ENCODE measurements at regions not wholly inside any gene's neighbourhood (a gene's known extent, or its start where the extent isn't known, plus 50 kb on each side); places are given as distances from the start of the nearest gene placed in this dataset.

DNA sequence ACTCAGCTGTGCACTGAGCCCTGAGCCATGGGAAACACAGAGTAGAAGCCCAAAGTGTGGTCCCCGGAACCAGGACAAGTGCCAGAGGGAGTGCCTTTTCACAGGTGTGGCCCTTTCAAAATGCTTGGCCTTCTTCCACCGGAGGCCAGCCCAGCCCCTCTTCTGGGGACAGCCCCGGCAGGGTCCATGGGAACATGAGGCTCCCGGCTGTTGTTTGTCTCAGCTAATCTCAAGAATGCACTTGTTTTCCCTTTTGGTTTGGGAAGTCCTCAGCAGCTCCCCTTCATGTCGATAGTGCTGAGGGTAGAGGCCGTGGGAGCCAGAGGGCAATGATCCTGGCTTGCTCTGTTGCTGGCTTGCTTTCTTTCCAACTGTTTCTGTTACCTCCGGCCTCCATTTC is 91.1 kb upstream of the MRPS22 start:
- TF ChIP-seq, protein P1, sequence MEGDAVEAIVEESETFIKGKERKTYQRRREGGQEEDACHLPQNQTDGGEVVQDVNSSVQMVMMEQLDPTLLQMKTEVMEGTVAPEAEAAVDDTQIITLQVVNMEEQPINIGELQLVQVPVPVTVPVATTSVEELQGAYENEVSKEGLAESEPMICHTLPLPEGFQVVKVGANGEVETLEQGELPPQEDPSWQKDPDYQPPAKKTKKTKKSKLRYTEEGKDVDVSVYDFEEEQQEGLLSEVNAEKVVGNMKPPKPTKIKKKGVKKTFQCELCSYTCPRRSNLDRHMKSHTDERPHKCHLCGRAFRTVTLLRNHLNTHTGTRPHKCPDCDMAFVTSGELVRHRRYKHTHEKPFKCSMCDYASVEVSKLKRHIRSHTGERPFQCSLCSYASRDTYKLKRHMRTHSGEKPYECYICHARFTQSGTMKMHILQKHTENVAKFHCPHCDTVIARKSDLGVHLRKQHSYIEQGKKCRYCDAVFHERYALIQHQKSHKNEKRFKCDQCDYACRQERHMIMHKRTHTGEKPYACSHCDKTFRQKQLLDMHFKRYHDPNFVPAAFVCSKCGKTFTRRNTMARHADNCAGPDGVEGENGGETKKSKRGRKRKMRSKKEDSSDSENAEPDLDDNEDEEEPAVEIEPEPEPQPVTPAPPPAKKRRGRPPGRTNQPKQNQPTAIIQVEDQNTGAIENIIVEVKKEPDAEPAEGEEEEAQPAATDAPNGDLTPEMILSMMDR (IDR thresholded peaks at IDR 0.05): no peak
- TF ChIP-seq POLR2AphosphoS5 (IDR thresholded peaks at IDR 0.05): no peak

Data from sigmoid colon (tissue), 4 donors.